IPS-18a (cell line): ENCODE measurements at regions not wholly inside any gene's neighbourhood (a gene's known extent, or its start where the extent isn't known, plus 50 kb on each side); places are given as distances from the start of the nearest gene placed in this dataset.

ENCODE experiments used
- H3K27ac ChIP-seq: one replicate; pipeline ENCODE4 v1.5.1; 2013; ENCODE audit warnings: low read length
- H3K27me3 ChIP-seq: one replicate; pipeline ENCODE4 v1.6.1; 2013; ENCODE audit warnings: mild to moderate bottlenecking, low read length; ENCODE audit not compliant: control insufficient read depth, insufficient read depth
- H3K36me3 ChIP-seq: one replicate; pipeline ENCODE4 v1.6.1; 2013; ENCODE audit warnings: low read depth, low read length; ENCODE audit not compliant: control insufficient read depth
- H3K4me1 ChIP-seq: one replicate; pipeline ENCODE4 v1.6.1; 2013; ENCODE audit warnings: low read depth, low read length; ENCODE audit not compliant: control insufficient read depth
- H3K4me3 ChIP-seq: one replicate; pipeline ENCODE4 v1.5.1; 2013; ENCODE audit warnings: low read length
- H3K9ac ChIP-seq: one replicate; pipeline ENCODE4 v1.6.1; 2013; ENCODE audit warnings: mild to moderate bottlenecking, low read length, moderate library complexity
- H3K9me3 ChIP-seq: one replicate; pipeline ENCODE4 v1.6.1; 2013; ENCODE audit warnings: low read depth, low read length; ENCODE audit not compliant: control insufficient read depth

DNA sequence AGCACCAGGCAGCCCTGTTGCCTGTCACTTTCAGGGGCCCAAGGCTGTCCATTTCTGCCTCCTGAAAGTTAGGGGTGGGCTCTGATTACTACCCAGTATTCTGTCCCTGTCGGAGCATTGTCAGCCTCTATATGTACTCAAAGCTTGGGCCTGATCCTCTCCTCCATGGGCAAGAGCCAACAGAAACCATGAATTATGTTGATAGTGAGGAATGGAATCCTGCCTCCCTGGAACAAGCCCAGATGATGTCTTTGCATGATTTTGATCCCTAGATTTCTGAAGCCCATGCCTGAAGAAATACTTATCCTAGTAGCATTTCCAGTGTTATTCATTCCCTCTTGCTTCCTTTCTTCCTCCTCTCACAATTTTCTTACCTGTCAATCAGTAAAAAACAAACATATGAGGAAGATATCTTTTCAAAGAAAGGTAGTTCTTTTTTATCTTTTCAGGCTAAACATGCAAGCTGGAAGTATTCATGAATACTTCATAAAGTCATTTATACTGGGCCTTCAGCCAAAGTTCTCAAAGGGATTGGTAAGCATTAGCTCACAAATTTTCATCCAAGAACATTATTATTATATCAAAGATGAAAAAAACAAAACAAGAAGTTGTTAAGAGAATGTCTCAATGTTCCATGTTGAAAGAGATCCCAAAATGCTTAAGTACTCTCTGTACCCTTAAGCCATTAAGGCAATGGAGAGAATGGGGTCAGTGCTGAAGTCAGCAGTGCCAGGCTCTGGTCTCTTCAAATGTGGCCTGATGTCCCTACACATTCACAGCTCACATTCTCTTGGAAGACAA is 171.7 kb downstream of the NHLRC3 start:
- H3K9me3 ChIP-seq = no peaks in the 10 kb centered on the region
- no peaks in the 10 kb centered on the region for H3K4me1 ChIP-seq
- no peak overlapping the region for H3K9ac ChIP-seq
- H3K27me3 ChIP-seq = no peaks in the 10 kb centered on the region
- no peak overlapping the region for H3K4me3 ChIP-seq
- no peak overlapping the region for H3K27ac ChIP-seq
- H3K36me3 ChIP-seq = no peaks in the 10 kb centered on the region

GRCh38 chr13:39210961-39211534 is 172.8 kb downstream of the NHLRC3 start:
- H3K27me3 ChIP-seq = no peaks in the 10 kb centered on the region
- H3K4me3 ChIP-seq = no peak overlapping the region
- no peak overlapping the region for H3K9ac ChIP-seq
- no peaks in the 10 kb centered on the region for H3K9me3 ChIP-seq
- no peak overlapping the region for H3K27ac ChIP-seq
- no peaks in the 10 kb centered on the region for H3K4me1 ChIP-seq
- no peaks in the 10 kb centered on the region for H3K36me3 ChIP-seq

DNA sequence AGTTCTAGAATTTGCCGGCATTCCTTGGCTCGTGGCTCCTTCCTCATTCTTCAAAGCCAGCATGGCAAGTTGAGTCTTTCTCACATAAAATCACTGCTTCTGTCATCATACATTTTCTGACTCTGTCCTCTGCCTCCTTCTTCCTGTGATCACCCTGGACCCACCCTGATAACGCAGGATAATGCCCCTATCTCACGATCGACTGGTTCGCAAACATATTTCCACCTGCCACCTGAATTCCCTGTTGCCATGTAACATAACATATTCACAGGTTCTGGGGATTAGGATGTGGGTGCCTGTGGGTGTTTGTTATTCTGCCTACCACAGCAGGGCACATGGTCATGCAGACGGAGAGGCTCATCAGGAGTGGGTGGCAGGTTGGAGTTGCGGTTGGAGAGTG is 177.7 kb downstream of the NHLRC3 start:
- no peaks in the 10 kb centered on the region for H3K4me1 ChIP-seq
- no peaks in the 10 kb centered on the region for H3K36me3 ChIP-seq
- no peak overlapping the region for H3K27ac ChIP-seq
- no peaks in the 10 kb centered on the region for H3K27me3 ChIP-seq
- H3K9me3 ChIP-seq = no peaks in the 10 kb centered on the region
- no peak overlapping the region for H3K9ac ChIP-seq
- H3K4me3 ChIP-seq = no peak overlapping the region

GRCh38 chr13:39217471-39217870 is 179.2 kb downstream of the NHLRC3 start:
- H3K36me3 ChIP-seq = no peaks in the 10 kb centered on the region
- H3K4me1 ChIP-seq = no peaks in the 10 kb centered on the region
- no peak overlapping the region for H3K27ac ChIP-seq
- H3K4me3 ChIP-seq = no peak overlapping the region
- no peak overlapping the region for H3K9ac ChIP-seq
- no peaks in the 10 kb centered on the region for H3K9me3 ChIP-seq
- H3K27me3 ChIP-seq = no peaks in the 10 kb centered on the region

DNA sequence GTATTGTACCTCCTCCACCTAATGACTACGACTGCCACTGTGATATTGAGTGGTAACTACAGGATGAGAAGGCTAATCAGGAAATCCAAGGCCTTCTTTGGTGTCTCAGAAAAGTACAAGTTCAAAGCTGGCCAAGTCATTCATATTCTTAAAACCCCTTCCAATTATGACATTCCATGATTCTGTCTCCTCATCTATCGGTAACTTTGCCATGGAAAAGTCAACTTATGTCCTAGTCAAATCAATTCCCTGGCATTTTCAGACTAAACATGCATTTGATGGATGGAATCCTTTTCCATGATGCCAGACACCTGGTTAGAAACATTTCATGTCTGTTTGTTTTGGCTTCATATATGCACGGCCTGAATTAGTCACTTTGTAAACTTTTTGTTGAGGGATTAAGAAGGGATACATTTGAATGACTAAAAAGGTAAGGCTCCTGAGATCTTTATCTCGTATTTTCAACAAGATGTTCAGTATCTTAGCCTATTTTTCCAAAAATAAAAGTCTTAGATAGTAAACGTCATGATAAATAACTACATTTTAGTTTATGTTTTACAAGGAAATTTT is 186.5 kb downstream of the NHLRC3 start:
- H3K27ac ChIP-seq = no peak overlapping the region

DNA sequence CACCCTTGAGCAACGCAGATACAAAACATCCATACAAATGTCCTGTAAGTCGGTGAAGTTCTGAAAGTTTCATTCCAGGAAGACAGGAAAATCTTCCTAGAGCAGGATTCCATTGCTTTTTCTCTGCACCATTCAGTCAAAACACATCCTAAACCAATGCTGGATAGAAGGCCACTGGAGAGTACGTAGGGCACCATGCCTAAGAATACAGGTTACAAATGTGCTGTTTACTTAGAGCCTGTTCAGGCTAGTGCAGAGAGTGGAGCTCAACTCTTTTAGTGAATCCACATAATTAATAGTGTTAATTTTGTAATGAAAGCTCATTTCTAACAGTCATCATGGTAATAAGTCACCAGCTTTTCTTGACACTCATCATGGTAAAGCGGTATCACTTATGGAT is 187.6 kb downstream of the NHLRC3 start:
- Histone ChIP-seq H3K27me3 (no peaks in the 10 kb centered on the region), H3K9me3 (no peaks in the 10 kb centered on the region), H3K27ac (no peak overlapping the region), H3K4me3 (no peak overlapping the region), H3K4me1 (no peaks in the 10 kb centered on the region), H3K36me3 (no peaks in the 10 kb centered on the region), H3K9ac (no peak overlapping the region)

More for the DNA sequence above, 186.5 kb downstream of the NHLRC3 start:
- H3K4me1 ChIP-seq = no peaks in the 10 kb centered on the region
- no peaks in the 10 kb centered on the region for H3K36me3 ChIP-seq
- H3K4me3 ChIP-seq = no peak overlapping the region
- H3K9me3 ChIP-seq = no peaks in the 10 kb centered on the region
- H3K27me3 ChIP-seq = no peaks in the 10 kb centered on the region
- no peak overlapping the region for H3K9ac ChIP-seq

GRCh38 chr13:39226359-39226758 is 188.1 kb downstream of the NHLRC3 start:
- Histone ChIP-seq H3K4me3 (no peak overlapping the region), H3K4me1 (no peaks in the 10 kb centered on the region), H3K36me3 (no peaks in the 10 kb centered on the region), H3K27ac (no peak overlapping the region), H3K27me3 (no peaks in the 10 kb centered on the region), H3K9me3 (no peaks in the 10 kb centered on the region), H3K9ac (no peak overlapping the region)

DNA sequence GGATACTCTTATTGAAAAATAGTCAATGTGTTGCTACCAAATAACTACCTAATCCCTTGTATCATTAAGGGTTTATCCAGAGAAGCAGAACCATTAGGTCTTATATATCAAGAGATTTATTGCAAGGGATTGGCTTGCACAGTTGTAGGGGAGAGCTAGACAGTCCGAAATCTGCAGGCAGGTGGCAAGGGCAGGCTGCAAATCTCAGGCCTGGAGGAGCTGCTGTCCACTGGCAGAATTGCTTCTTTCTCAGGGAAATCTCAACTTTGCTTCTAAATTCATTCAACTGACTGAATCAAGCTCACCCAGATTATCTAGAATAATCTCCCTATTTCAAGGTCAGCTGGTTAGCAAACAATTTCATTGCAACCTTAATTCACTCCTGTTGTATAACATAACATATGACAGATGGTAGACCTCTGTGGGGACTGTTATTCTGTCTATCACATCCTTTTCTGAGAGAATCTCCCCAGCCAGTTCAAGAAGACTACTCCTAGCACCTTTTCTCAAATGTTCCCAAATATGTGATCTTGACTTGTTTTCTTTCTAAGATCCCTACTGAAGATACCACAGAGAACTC is 194.2 kb downstream of the NHLRC3 start:
- Histone ChIP-seq H3K4me1 (no peaks in the 10 kb centered on the region), H3K27ac (no peak overlapping the region), H3K4me3 (no peak overlapping the region), H3K27me3 (no peaks in the 10 kb centered on the region), H3K9me3 (no peaks in the 10 kb centered on the region), H3K36me3 (no peaks in the 10 kb centered on the region), H3K9ac (no peak overlapping the region)

DNA sequence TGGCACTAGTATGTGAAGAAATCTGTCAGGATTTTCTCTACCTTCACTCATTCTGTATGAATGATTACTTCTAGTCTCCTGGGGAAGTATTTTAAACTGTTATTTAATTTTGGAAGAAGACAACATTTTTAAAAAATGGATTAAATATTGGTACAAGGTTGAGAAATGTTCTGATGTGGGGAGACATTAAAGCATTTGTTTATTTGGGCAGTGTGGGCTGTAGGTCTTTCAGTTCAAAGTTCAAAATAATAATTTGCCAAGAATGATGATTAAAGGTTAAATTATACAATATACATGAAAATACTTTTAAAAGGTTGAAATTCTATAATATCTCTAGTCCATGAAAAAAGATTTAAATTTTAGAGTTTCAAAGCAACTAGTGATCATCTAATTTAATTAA is 194.7 kb downstream of the NHLRC3 start:
- Histone ChIP-seq H3K27me3 (no peaks in the 10 kb centered on the region), H3K9me3 (no peaks in the 10 kb centered on the region), H3K27ac (no peak overlapping the region), H3K36me3 (no peaks in the 10 kb centered on the region), H3K4me3 (no peak overlapping the region), H3K9ac (no peak overlapping the region), H3K4me1 (no peaks in the 10 kb centered on the region)

GRCh38 chr13:39233519-39233918 is 195.3 kb downstream of the NHLRC3 start:
- Histone ChIP-seq H3K27ac (no peak overlapping the region), H3K4me3 (no peak overlapping the region), H3K9ac (no peak overlapping the region), H3K27me3 (no peaks in the 10 kb centered on the region), H3K4me1 (no peaks in the 10 kb centered on the region), H3K36me3 (no peaks in the 10 kb centered on the region), H3K9me3 (no peaks in the 10 kb centered on the region)

GRCh38 chr13:39244561-39245230 is 206.4 kb downstream of the NHLRC3 start:
- Histone ChIP-seq H3K27me3 (no peaks in the 10 kb centered on the region), H3K4me1 (no peaks in the 10 kb centered on the region), H3K9me3 (no peaks in the 10 kb centered on the region), H3K4me3 (no peak overlapping the region), H3K36me3 (no peaks in the 10 kb centered on the region), H3K9ac (no peak overlapping the region), H3K27ac (no peak overlapping the region)
